Astrocyte of the spinal cord (primary cell): ENCODE measurements at regions not wholly inside any gene's neighbourhood (a gene's known extent, or its start where the extent isn't known, plus 50 kb on each side); places are given as distances from the start of the nearest gene placed in this dataset.

Experiments used
- DNase-seq: peaks from one replicate; pipeline ENCODE4 v3.0.0; 2011; ENCODE audit warnings: low read depth, low spot score
- H3K4me3 ChIP-seq: 2 replicates; pipeline ENCODE4 v1.5.1; 2011; ENCODE audit warnings: low read depth, mild to moderate bottlenecking, low read length, moderate library complexity
- in situ Hi-C: cut with HindIII; loops from 2 replicates; pipeline ENCODE4 v1.10.0; 2017; ENCODE audit warnings: low sequenced_read_pairs
- TF ChIP-seq, protein P1 (sequence below): IDR thresholded peaks from 2 replicates; pipeline ENCODE4 v1.5.1; 2012; ENCODE audit warnings: low read depth, mild to moderate bottlenecking, low read length, inconsistent platforms

DNA sequence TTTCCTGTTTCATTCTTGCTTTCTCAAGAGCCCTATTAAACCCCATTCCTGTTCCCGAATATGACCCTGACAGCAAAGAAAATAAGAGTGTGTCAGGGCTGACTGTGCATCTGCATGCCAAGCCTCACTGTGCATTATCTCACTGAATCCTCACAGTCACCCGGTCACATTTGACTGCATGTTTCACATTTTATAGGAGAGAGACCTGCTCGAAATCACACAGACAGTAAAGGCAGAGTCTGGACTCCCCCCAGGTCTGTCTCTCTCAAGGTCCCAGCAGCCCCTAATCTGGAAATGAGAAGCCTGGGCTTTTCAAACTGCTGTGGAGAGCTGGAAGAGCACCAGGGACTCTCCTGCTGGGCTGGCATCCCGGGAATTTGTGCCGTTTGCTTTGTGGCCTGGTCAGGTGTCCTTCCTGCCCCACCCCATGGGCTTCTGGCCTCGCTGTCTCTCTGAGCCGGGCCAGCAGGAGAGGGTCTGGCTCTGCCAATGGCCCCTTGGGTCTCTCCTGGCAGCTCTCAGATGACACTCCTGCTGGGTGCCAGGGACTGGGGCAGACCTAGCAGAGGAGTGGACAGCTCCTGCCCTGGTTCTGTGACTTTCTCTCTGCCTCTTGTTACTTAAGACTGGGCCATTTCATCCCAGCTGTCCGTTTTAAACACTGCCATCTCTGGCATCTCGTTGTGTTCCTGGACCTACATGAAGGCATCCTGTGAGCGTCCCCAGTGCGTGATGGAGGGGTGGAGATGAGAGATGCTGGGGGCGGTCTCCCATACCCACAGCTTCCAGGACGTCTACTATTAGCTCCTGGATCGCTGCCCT is 173.6 kb downstream of the ARHGAP12 start:
- H3K4me3 ChIP-seq, result no peak overlapping the region
- TF ChIP-seq, protein P1, sequence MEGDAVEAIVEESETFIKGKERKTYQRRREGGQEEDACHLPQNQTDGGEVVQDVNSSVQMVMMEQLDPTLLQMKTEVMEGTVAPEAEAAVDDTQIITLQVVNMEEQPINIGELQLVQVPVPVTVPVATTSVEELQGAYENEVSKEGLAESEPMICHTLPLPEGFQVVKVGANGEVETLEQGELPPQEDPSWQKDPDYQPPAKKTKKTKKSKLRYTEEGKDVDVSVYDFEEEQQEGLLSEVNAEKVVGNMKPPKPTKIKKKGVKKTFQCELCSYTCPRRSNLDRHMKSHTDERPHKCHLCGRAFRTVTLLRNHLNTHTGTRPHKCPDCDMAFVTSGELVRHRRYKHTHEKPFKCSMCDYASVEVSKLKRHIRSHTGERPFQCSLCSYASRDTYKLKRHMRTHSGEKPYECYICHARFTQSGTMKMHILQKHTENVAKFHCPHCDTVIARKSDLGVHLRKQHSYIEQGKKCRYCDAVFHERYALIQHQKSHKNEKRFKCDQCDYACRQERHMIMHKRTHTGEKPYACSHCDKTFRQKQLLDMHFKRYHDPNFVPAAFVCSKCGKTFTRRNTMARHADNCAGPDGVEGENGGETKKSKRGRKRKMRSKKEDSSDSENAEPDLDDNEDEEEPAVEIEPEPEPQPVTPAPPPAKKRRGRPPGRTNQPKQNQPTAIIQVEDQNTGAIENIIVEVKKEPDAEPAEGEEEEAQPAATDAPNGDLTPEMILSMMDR, result no peak
- in situ Hi-C loops, result no loop called here
- peak; percentile 61 for DNase-seq

DNA sequence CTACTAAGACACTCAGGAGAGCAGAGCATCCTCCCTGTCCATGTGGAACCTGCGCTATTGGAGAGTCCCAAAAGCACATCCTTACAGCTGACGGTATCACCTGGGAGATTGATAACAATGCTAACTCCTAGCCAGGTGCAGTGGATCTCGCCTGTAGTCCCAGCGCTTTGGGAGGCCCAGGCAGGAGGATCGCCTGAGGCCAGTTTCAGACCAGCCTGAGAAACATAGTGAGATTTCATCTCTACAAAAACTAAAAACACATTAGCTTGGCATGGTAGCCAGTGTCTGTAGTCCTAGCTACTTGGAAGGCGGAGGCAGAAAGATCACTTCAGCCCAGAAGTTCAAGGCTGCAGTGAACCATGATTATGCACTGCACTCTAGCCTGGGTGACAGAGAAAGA is 174.9 kb downstream of the ARHGAP12 start:
- no peak overlapping the region for H3K4me3 ChIP-seq
- no peak for DNase-seq
- in situ Hi-C loops, result no loop called here
- TF ChIP-seq, protein P1, result no peak

DNA sequence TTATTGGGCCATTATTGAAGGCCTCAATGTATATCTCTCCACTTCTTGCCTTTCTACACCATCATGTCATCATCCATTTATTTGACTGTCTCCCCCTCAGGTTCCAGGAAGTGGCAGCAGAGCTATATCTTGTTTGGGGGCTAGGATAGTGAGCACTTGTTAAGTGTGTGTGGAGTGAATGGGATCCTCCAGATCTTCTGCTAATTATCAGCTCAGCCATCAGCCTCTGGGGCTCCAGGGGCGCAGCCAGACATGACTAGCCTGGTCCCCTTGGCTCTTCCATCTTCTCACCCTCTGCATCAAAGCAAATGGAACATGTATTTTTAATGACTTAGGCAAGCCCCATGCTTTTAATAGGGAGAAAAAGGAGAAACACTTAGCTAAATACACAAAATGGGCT is 176.5 kb downstream of the ARHGAP12 start:
- in situ Hi-C loops, result no loop called here
- no peak for DNase-seq
- no peak overlapping the region for H3K4me3 ChIP-seq
- TF ChIP-seq, protein P1, result no peak

DNA sequence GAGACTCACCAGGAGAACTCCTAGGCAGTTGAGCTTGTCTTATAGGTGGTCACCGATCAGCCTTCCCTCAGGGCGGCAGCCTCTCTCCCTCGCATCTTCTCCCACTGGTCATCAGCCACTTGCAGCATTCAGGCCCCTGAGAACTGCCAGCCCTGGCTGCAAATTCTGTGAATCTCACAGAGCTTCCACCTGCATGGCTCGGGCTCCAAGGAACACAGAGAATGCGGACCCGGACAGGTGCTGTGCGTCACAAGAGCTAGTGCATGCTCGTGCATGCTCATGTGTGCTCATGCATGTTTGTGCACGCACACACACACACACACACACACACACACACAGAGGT is 176.9 kb downstream of the ARHGAP12 start:
- TF ChIP-seq, protein P1, result no peak
- no peak for DNase-seq
- H3K4me3 ChIP-seq, result no peak overlapping the region
- in situ Hi-C loops, result no loop called here

DNA sequence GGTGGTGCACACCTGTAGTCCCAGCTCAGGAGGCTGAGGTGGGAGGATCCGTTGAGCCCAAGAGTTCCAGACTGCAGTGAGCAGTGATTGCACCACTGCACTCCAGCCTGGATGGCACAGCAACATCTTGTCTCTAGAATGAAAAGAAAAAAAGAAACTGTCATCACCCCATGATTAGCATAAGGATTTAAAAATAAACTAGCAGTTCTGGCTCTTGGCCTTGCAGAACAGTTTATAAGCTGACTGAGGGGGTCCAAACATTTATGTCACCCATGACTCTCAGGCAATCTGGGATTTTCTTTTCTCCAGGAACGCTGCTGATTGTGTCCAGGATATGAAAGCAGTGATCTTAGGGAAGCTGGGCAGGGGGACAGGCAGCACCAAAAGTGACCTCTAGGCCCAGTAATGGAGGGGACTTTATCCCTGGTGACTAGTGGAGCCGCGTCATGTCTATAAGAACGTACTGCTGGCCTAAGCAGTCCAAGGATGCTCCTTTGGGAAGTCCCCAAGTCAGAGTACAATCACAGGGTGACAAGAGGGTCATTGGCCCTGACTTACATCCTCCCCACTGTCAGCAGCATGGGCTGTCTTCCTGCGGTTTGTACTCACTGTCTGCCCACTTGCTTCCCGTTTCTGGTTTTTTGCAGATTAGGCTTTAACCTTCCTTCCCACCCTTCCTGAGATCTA is 177.4 kb downstream of the ARHGAP12 start:
- in situ Hi-C loops, result no loop called here
- DNase-seq, result no peak
- no peak overlapping the region for H3K4me3 ChIP-seq
- TF ChIP-seq, protein P1, result no peak

DNA sequence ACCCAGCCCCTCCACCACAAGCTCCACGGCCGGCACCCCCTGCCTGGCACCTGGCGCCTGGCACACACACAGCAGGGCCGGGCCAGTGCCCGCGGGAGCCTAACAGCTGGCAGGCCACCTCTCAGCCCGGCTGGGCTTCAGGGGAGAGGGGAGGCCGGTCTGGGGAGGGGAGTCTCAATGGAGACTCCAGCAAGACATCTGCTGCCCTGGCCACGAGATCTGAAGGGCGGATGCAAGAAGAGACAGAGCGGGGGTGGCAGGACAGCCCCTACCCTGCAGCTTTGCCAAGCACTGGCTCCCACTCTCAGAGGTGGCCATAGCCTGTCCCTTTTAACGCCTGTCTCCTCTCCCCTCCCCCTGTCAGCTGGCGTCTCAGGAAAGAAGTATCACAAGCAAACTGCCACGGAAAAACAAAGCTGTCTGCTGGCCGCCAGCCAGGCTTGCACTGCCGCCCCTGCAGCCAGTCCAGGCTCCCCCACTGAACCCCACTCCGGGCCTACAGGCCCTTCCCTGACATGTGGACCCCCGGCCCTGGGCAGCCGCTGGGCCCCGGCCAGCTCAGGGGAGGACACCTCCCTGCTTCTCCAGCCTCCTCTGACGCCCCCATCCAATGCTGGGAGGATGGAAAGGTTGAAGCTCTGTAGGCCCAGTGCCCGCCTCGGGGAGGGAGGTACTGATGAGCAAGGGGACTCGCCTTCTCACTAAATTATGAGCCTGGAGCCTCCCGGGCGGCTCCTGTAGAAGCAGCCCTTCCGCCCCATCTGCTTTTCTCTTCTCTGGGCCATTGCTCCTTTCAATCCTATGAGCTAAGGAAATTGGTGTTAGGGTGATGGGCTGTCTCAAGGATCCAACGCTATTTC is 178.4 kb downstream of the ARHGAP12 start:
- in situ Hi-C loops, result no loop called here
- TF ChIP-seq, protein P1, result no peak
- peak; percentile 42 for DNase-seq
- H3K4me3 ChIP-seq, result no peak overlapping the region
